Esophagus muscularis mucosa (tissue), 4 donors: ENCODE measurements at regions not wholly inside any gene's neighbourhood (a gene's known extent, or its start where the extent isn't known, plus 50 kb on each side); places are given as distances from the start of the nearest gene placed in this dataset.

Experiments
- DNase-seq: peaks from one replicate; pipeline ENCODE4 v3.0.0-alpha.2; 2017; ENCODE audit errors: extremely low spot score
- H3K27ac ChIP-seq, 4 donors: fragments of 200-600 bp; sonication (generic); replicated peaks in 1 of 4; 1 replicate in 3 of 4; 2 replicates in 1 of 4; pipeline ENCODE4 v1.5.1; 2016 to 2019; ENCODE audit warnings: mild to moderate bottlenecking in 1 of 4
- H3K27me3 ChIP-seq, 4 donors: fragments of 200-600 bp; sonication (generic); one replicate each; pipeline versions ENCODE4 v1.5.1 to v1.6.0; 2016 to 2019
- H3K36me3 ChIP-seq, 4 donors: fragments of 200-600 bp; sonication (generic); one replicate each; pipeline ENCODE4 v1.5.1; 2016 to 2019
- H3K4me1 ChIP-seq, 4 donors: fragments of 200-600 bp; sonication (generic); one replicate each; pipeline ENCODE4 v1.5.1; 2016 to 2019
- H3K4me3 ChIP-seq, 4 donors: fragments of 200-600 bp; sonication (generic); 1 replicate in 2 of 4; 2 replicates in 2 of 4; pipeline ENCODE4 v1.5.1; 2016 to 2019; ENCODE audit warnings: mild to moderate bottlenecking in 4 of 4, moderate library complexity in 1 of 4
- H3K9me3 ChIP-seq, 4 donors: fragments of 200-600 bp; sonication (generic); 1 replicate in 3 of 4; 2 replicates in 1 of 4; pipeline ENCODE4 v1.5.1; 2016 to 2019
- EP300 ChIP-seq: sonication (generic); formaldehyde crosslinking; IDR thresholded peaks from one replicate; pipeline ENCODE4 v1.6.1; 2017; ENCODE audit warnings: antibody characterized with exemption
- POLR2A ChIP-seq: fragments of 450-650 bp; IDR thresholded peaks from one replicate; pipeline ENCODE4 v1.6.1; 2017; ENCODE audit warnings: antibody characterized with exemption, moderate library complexity, mild to moderate bottlenecking, low read depth
- POLR2AphosphoS5 ChIP-seq, 2 donors: sonication (generic); formaldehyde crosslinking; IDR thresholded peaks; one replicate each; pipeline ENCODE4 v1.6.1; 2017; ENCODE audit warnings: antibody characterized with exemption in 2 of 2
- WGBS: methylation state at CpG from one replicate; pipeline ENCODE4 v1.1.5; 2018; 5-methylcytosine and 5-hydroxymethylcytosine counted together
- intact Hi-C: fragments of 100-400 bp; cut with DNase I; formaldehyde crosslinking; loops from one replicate; pipeline ENCODE4 v1.15.1; 2023
- TF ChIP-seq, protein P1 (sequence below), 3 experiments: fragments of 200-600 bp in 2 of 3; fragments of 450-650 bp in 1 of 3; sonication (generic) in 2 of 3; IDR thresholded peaks; one replicate each; pipeline ENCODE4 v1.5.1; 2017 to 2019; ENCODE audit warnings: antibody characterized with exemption in 3 of 3, mild to moderate bottlenecking in 2 of 3, moderate library complexity in 1 of 3

DNA sequence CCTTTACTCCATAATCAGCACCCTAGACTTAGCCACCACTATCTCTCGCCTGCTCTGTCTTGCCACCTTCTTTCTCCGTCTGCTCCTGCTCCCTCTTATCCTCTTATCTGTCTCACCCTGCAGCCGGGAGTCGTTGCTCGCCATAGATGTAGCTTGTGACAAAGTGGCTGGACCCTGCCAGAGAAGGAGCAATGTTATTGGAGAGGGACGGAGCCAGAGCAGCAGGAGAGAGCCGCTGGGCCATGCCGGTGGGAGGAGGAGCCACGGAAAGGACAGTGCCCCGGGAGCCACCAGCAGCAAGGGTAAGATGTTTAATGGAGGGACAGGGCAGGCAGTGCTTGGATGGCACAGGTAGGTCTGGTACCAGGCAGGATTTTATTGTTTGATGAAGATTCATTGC lies 137.3 kb downstream of the SEC61B start:
- no peak for DNase-seq
- Histone ChIP-seq H3K36me3 (no peaks in the 10 kb centered on the region), H3K4me1 (peaks cover 3 to 15% (median 13%) of the 10 kb centered on the region in 4 donors), H3K27me3 (peaks cover 0 to 19% (median 2%) of the 10 kb centered on the region in 4 donors), H3K27ac (no peak overlapping the region), H3K9me3 (no peaks in the 10 kb centered on the region), H3K4me3 (no peak overlapping the region)
- intact Hi-C loops, result no loop called here
- TF ChIP-seq EP300 (no peak), POLR2AphosphoS5 (IDR thresholded peaks at IDR 0.05) (no peak), POLR2A (no peak)
- TF ChIP-seq, protein P1, sequence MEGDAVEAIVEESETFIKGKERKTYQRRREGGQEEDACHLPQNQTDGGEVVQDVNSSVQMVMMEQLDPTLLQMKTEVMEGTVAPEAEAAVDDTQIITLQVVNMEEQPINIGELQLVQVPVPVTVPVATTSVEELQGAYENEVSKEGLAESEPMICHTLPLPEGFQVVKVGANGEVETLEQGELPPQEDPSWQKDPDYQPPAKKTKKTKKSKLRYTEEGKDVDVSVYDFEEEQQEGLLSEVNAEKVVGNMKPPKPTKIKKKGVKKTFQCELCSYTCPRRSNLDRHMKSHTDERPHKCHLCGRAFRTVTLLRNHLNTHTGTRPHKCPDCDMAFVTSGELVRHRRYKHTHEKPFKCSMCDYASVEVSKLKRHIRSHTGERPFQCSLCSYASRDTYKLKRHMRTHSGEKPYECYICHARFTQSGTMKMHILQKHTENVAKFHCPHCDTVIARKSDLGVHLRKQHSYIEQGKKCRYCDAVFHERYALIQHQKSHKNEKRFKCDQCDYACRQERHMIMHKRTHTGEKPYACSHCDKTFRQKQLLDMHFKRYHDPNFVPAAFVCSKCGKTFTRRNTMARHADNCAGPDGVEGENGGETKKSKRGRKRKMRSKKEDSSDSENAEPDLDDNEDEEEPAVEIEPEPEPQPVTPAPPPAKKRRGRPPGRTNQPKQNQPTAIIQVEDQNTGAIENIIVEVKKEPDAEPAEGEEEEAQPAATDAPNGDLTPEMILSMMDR (IDR thresholded peaks at IDR 0.05), result no peak
- WGBS, result 54% methylated on average over 10 of the region's 10 CpGs

GRCh38 chr9:99360026-99360425 lies 137.9 kb downstream of the SEC61B start:
- Histone ChIP-seq H3K4me1 (peaks cover 3 to 15% (median 13%) of the 10 kb centered on the region in 4 donors), H3K27ac (no peak overlapping the region), H3K36me3 (no peaks in the 10 kb centered on the region), H3K9me3 (no peaks in the 10 kb centered on the region), H3K4me3 (no peak overlapping the region), H3K27me3 (peaks cover 0 to 19% (median 2%) of the 10 kb centered on the region in 4 donors)
- intact Hi-C loops, result no loop called here
- no peak for DNase-seq
- TF ChIP-seq, protein P1 (IDR thresholded peaks at IDR 0.05), result no peak
- TF ChIP-seq EP300, result no peak
- no peak for TF ChIP-seq POLR2AphosphoS5 (IDR thresholded peaks at IDR 0.05)
- TF ChIP-seq POLR2A, result no peak
- 70% methylated on average over 2 of the region's 2 CpGs for WGBS

- Histone ChIP-seq H3K4me3 (peak overlapping the region in 1 of 4 donors; percentile 16), H3K4me1 (peaks cover 3 to 22% (median 16%) of the 10 kb centered on the region in 4 donors), H3K27ac (no peak overlapping the region), H3K27me3 (peaks cover 0 to 19% (median 2%) of the 10 kb centered on the region in 4 donors), H3K36me3 (no peaks in the 10 kb centered on the region), H3K9me3 (no peaks in the 10 kb centered on the region)
- no peak for DNase-seq
- 6% methylated on average over 8 of the region's 8 CpGs for WGBS
- TF ChIP-seq POLR2A, result no peak
- TF ChIP-seq EP300, result no peak
- peak in 1 of 2 donors; percentile 10 for TF ChIP-seq POLR2AphosphoS5 (IDR thresholded peaks at IDR 0.05)
- intact Hi-C loops, result no loop called here
These were observed 139.7 kb downstream of the SEC61B start for GRCh38 chr9:99361817-99362216.

GRCh38 chr9:99362321-99362720 lies 140.2 kb downstream of the SEC61B start:
- H3K4me3 ChIP-seq, result no peak overlapping the region
- peaks cover 0 to 22% (median 17%) of the 10 kb centered on the region in 4 donors for H3K4me1 ChIP-seq
- no peak for TF ChIP-seq POLR2AphosphoS5 (IDR thresholded peaks at IDR 0.05)
- TF ChIP-seq, protein P1 (IDR thresholded peaks at IDR 0.05), result no peak
- no peak for TF ChIP-seq POLR2A
- TF ChIP-seq EP300, result no peak
- H3K9me3 ChIP-seq, result no peaks in the 10 kb centered on the region
- no peak for DNase-seq
- intact Hi-C loops, result no loop called here
- no peaks in the 10 kb centered on the region for H3K36me3 ChIP-seq
- peaks cover 0 to 19% (median 2%) of the 10 kb centered on the region in 4 donors for H3K27me3 ChIP-seq
- H3K27ac ChIP-seq, result no peak overlapping the region

DNA sequence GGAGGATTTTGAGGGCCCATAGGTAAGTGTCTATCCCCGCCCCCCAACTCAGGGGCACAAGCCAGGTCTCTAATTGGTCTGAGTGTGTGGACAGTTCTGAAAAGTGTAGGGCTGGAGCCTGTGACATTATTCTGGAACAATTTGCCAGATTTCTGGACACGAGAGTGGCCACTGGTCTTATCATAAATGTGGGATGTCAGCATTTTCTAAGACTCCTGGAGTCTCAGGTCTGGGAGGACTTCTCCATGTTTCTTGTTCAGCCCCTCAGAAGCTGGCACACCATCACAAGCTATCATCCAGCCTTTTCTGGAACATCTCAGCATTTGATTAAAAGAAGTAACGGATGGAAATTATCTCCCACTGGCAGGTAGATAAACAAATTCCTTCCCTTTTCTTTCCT lies 141.4 kb downstream of the SEC61B start:
- DNase-seq, result no peak
- Histone ChIP-seq H3K4me1 (peaks cover 9 to 29% (median 22%) of the 10 kb centered on the region in 4 donors), H3K4me3 (no peak overlapping the region), H3K36me3 (no peaks in the 10 kb centered on the region), H3K27ac (no peak overlapping the region), H3K9me3 (no peaks in the 10 kb centered on the region), H3K27me3 (peaks cover 0 to 19% (median 2%) of the 10 kb centered on the region in 4 donors)
- intact Hi-C loops, result no loop called here
- WGBS, result 86% methylated on average over 3 of the region's 3 CpGs
- TF ChIP-seq EP300 (no peak), POLR2AphosphoS5 (IDR thresholded peaks at IDR 0.05) (no peak), POLR2A (no peak)
- TF ChIP-seq, protein P1 (IDR thresholded peaks at IDR 0.05), result no peak
